HS-5 (cell line): ENCODE measurements at regions not wholly inside any gene's neighbourhood (a gene's known extent, or its start where the extent isn't known, plus 50 kb on each side); places are given as distances from the start of the nearest gene placed in this dataset.
A peak's percentile ranks its signal among the peaks of the same experiment; 100 is the strongest.

Source experiments
- DNase-seq: peaks from one replicate; pipeline ENCODE4 v3.0.0-alpha.2; 2012; ENCODE audit warnings: low read depth

- DNase-seq: no peak
Measured at GRCh38 chr3:78421247-78421966, 1346.4 kb downstream of the ROBO1 start.

GRCh38 chr3:78424656-78425055 is 1343.1 kb downstream of the ROBO1 start:
- no peak for DNase-seq

- no peak for DNase-seq
Measured at GRCh38 chr3:78426454-78426853, 1341.3 kb downstream of the ROBO1 start.

GRCh38 chr3:78427303-78427702 is 1340.5 kb downstream of the ROBO1 start:
- DNase-seq: peak; percentile 11

GRCh38 chr3:78430741-78431140 is 1337.1 kb downstream of the ROBO1 start:
- DNase-seq: no peak

- DNase-seq: no peak
Measured at GRCh38 chr3:78434801-78435200, 1333.0 kb downstream of the ROBO1 start.

- no peak for DNase-seq
Measured at GRCh38 chr3:78455166-78455565, 1312.6 kb downstream of the ROBO1 start.

- no peak for DNase-seq
Measured at GRCh38 chr3:78455712-78456433, 1311.9 kb downstream of the ROBO1 start.

GRCh38 chr3:78459796-78460195 is 1308.0 kb downstream of the ROBO1 start:
- no peak for DNase-seq

GRCh38 chr3:78462021-78462420 is 1305.8 kb downstream of the ROBO1 start:
- no peak for DNase-seq

GRCh38 chr3:78476076-78476475 is 1291.7 kb downstream of the ROBO1 start:
- DNase-seq: no peak

- no peak for DNase-seq
Measured at GRCh38 chr3:78481050-78481449, 1286.7 kb downstream of the ROBO1 start.

GRCh38 chr3:78483090-78483489 is 1284.7 kb downstream of the ROBO1 start:
- no peak for DNase-seq

GRCh38 chr3:78494851-78495250 is 1272.9 kb downstream of the ROBO1 start:
- no peak for DNase-seq

GRCh38 chr3:78495301-78495700 is 1272.5 kb downstream of the ROBO1 start:
- DNase-seq: no peak

- no peak for DNase-seq
Measured at GRCh38 chr3:78496501-78496900, 1271.3 kb downstream of the ROBO1 start.

- DNase-seq: no peak
Measured at GRCh38 chr3:78497021-78497420, 1270.8 kb downstream of the ROBO1 start.

- no peak for DNase-seq
Measured at GRCh38 chr3:78497767-78498166, 1270.0 kb downstream of the ROBO1 start.

- DNase-seq: no peak
Measured at GRCh38 chr3:78506061-78506460, 1261.7 kb downstream of the ROBO1 start.

GRCh38 chr3:78506581-78507195 is 1261.1 kb downstream of the ROBO1 start:
- no peak for DNase-seq

- DNase-seq: no peak
Measured at GRCh38 chr3:78507196-78507984, 1260.4 kb downstream of the ROBO1 start.

- no peak for DNase-seq
Measured at GRCh38 chr3:78511840-78512239, 1256.0 kb downstream of the ROBO1 start.
